ENCODE measurements at regions not wholly inside any gene's neighbourhood (a gene's known extent, or its start where the extent isn't known, plus 50 kb on each side); places are given as distances from the start of the nearest gene placed in this dataset.

GRCh38 chr4:111755571-111755970 lies 389.7 kb upstream of the FAM241A start:
- no peak for DNase-seq

GRCh38 chr4:111761531-111761930 lies 383.7 kb upstream of the FAM241A start:
- DNase-seq, result no peak

GRCh38 chr4:111770514-111770913 lies 374.7 kb upstream of the FAM241A start:
- no peak for DNase-seq

- no peak for DNase-seq
Observed at GRCh38 chr4:111773858-111774257, 371.4 kb upstream of the FAM241A start.

- no peak for DNase-seq
Observed at GRCh38 chr4:111775556-111776297, 369.5 kb upstream of the FAM241A start.

- no peak for DNase-seq
Observed at GRCh38 chr4:111776561-111776960, 368.7 kb upstream of the FAM241A start.

- no peak for DNase-seq
Observed at GRCh38 chr4:111778543-111778942, 366.7 kb upstream of the FAM241A start.

GRCh38 chr4:111780965-111781364 lies 364.3 kb upstream of the FAM241A start:
- no peak for DNase-seq

GRCh38 chr4:111781611-111782010 lies 363.6 kb upstream of the FAM241A start:
- DNase-seq, result no peak

GRCh38 chr4:111788099-111788498 lies 357.2 kb upstream of the FAM241A start:
- DNase-seq, result no peak

GRCh38 chr4:111789901-111790640 lies 355.2 kb upstream of the FAM241A start:
- DNase-seq, result peak in 1 of 5 experiments; percentile 2

- DNase-seq, result no peak
Observed at GRCh38 chr4:111792632-111793031, 352.6 kb upstream of the FAM241A start.

GRCh38 chr4:111793433-111794091 lies 351.7 kb upstream of the FAM241A start:
- no peak for DNase-seq

- DNase-seq, result no peak
Observed at GRCh38 chr4:111797455-111798163, 347.6 kb upstream of the FAM241A start.

GRCh38 chr4:111798840-111799239 lies 346.4 kb upstream of the FAM241A start:
- DNase-seq, result no peak

GRCh38 chr4:111800551-111800950 lies 344.7 kb upstream of the FAM241A start:
- DNase-seq, result no peak

- DNase-seq, result no peak
Observed at GRCh38 chr4:111802191-111802590, 343.1 kb upstream of the FAM241A start.

- no peak for DNase-seq
Observed at GRCh38 chr4:111806331-111806730, 338.9 kb upstream of the FAM241A start.

GRCh38 chr4:111807576-111807975 lies 337.7 kb upstream of the FAM241A start:
- no peak for DNase-seq

GRCh38 chr4:111808174-111808573 lies 337.1 kb upstream of the FAM241A start:
- DNase-seq, result no peak

GRCh38 chr4:111811661-111812060 lies 333.6 kb upstream of the FAM241A start:
- peak in 1 of 5 experiments; percentile 50 for DNase-seq

- DNase-seq, result no peak
Observed at GRCh38 chr4:111812114-111812513, 333.1 kb upstream of the FAM241A start.

- no peak for DNase-seq
Observed at GRCh38 chr4:111812760-111813159, 332.5 kb upstream of the FAM241A start.
